HG02588 (cell line): ENCODE measurements at regions not wholly inside any gene's neighbourhood (a gene's known extent, or its start where the extent isn't known, plus 50 kb on each side); places are given as distances from the start of the nearest gene placed in this dataset.

Experiments
- ATAC-seq: cut with Tn5 transposase; IDR thresholded peaks from one replicate; pipeline ENCODE4 v1.9.1; 2021; ENCODE audit warnings: mild to moderate bottlenecking, moderate library complexity; ENCODE audit not compliant: unreplicated experiment

- no peak for ATAC-seq
Observed at GRCh38 chr18:1995041-1995612, 576.2 kb downstream of the METTL4 start.

GRCh38 chr18:1998121-1998520 is 573.2 kb downstream of the METTL4 start:
- ATAC-seq: no peak

- no peak for ATAC-seq
Observed at GRCh38 chr18:1999387-1999786, 571.9 kb downstream of the METTL4 start.

GRCh38 chr18:2002151-2002550 is 569.2 kb downstream of the METTL4 start:
- no peak for ATAC-seq

- ATAC-seq: no peak
Observed at GRCh38 chr18:2002604-2003003, 568.7 kb downstream of the METTL4 start.

GRCh38 chr18:2009942-2010697 is 561.2 kb downstream of the METTL4 start:
- no peak for ATAC-seq

- no peak for ATAC-seq
Observed at GRCh38 chr18:2027016-2027415, 544.3 kb downstream of the METTL4 start.

- no peak for ATAC-seq
Observed at GRCh38 chr18:2027756-2028155, 543.5 kb downstream of the METTL4 start.

GRCh38 chr18:2028986-2029385 is 542.3 kb downstream of the METTL4 start:
- ATAC-seq: no peak

GRCh38 chr18:2030647-2031046 is 540.7 kb downstream of the METTL4 start:
- ATAC-seq: no peak

- no peak for ATAC-seq
Observed at GRCh38 chr18:2032036-2032435, 539.3 kb downstream of the METTL4 start.

- no peak for ATAC-seq
Observed at GRCh38 chr18:2035056-2035455, 536.2 kb downstream of the METTL4 start.

- no peak for ATAC-seq
Observed at GRCh38 chr18:2036086-2036485, 535.2 kb downstream of the METTL4 start.

- no peak for ATAC-seq
Observed at GRCh38 chr18:2040279-2040678, 531.0 kb downstream of the METTL4 start.

GRCh38 chr18:2049986-2050385 is 521.3 kb downstream of the METTL4 start:
- ATAC-seq: no peak

GRCh38 chr18:2050702-2051201 is 520.6 kb downstream of the METTL4 start:
- ATAC-seq: no peak

- no peak for ATAC-seq
Observed at GRCh38 chr18:2053490-2054089, 517.7 kb downstream of the METTL4 start.

GRCh38 chr18:2059336-2059735 is 512.0 kb downstream of the METTL4 start:
- no peak for ATAC-seq

GRCh38 chr18:2060086-2060485 is 511.2 kb downstream of the METTL4 start:
- no peak for ATAC-seq

GRCh38 chr18:2070631-2071030 is 500.7 kb downstream of the METTL4 start:
- ATAC-seq: no peak

GRCh38 chr18:2075499-2075898 is 495.8 kb downstream of the METTL4 start:
- no peak for ATAC-seq

- no peak for ATAC-seq
Observed at GRCh38 chr18:2082676-2083075, 488.6 kb downstream of the METTL4 start.
